ENCODE measurements at regions not wholly inside any gene's neighbourhood (a gene's known extent, or its start where the extent isn't known, plus 50 kb on each side); places are given as distances from the start of the nearest gene placed in this dataset.

DNA sequence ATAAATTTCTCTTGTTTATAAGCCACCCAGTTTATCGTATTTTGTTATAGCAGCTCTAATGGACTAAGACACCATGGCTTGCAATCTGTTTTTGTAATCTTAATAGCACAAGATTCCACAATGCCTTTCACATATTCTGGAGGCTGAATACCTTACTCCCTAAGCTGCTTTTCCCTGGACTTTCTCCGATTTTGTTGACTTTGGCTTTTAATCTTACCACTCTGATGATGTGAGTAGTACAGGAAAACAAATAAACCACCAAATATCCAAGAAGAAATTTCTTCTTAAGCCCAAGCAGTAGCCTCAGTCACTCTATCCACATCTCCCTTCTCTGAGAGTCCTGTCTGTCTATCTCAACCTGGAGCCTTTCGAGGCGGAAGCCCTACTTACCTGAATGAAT, 838.6 kb downstream of the LTN1 start:
- H3K36me3 ChIP-seq (ENCODE audit: control insufficient read depth, insufficient read depth, low read length), result no peaks in the 10 kb centered on the region
- BruUV-seq (replicated peaks), result no TSS peak
- H3K27me3 ChIP-seq (ENCODE audit: control insufficient read depth, insufficient read depth, low read length), result no peaks in the 10 kb centered on the region
- H3K4me3 ChIP-seq (ENCODE audit: low read depth in 2 of 2, low read length in 2 of 2), result no peak overlapping the region
- no peak overlapping the region for H3K27ac ChIP-seq (ENCODE audit: low read length)
- ATAC-seq (no peak), DNase-seq (ENCODE audit: low read depth, low spot score) (no peak)
- ChIA-PET POLR2A (no interaction called here), CTCF (no interaction called here)
- H3K9me3 ChIP-seq (ENCODE audit: control insufficient read depth, insufficient read depth, low read depth, low read length), result no peaks in the 10 kb centered on the region
- TF ChIP-seq, protein P1, sequence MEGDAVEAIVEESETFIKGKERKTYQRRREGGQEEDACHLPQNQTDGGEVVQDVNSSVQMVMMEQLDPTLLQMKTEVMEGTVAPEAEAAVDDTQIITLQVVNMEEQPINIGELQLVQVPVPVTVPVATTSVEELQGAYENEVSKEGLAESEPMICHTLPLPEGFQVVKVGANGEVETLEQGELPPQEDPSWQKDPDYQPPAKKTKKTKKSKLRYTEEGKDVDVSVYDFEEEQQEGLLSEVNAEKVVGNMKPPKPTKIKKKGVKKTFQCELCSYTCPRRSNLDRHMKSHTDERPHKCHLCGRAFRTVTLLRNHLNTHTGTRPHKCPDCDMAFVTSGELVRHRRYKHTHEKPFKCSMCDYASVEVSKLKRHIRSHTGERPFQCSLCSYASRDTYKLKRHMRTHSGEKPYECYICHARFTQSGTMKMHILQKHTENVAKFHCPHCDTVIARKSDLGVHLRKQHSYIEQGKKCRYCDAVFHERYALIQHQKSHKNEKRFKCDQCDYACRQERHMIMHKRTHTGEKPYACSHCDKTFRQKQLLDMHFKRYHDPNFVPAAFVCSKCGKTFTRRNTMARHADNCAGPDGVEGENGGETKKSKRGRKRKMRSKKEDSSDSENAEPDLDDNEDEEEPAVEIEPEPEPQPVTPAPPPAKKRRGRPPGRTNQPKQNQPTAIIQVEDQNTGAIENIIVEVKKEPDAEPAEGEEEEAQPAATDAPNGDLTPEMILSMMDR (IDR thresholded peaks at IDR 0.05), result no peak
- TF ChIP-seq SIN3A (IDR thresholded peaks at IDR 0.05; ENCODE audit: borderline replicate concordance, insufficient read depth, low read depth, low read length) (no peak), TCF7L2 (IDR thresholded peaks at IDR 0.05; ENCODE audit: low read depth, low read length) (no peak), POLR2AphosphoS5 (IDR thresholded peaks at IDR 0.05; ENCODE audit: low read depth, low read length) (no peak)
- TF ChIP-seq, protein P2, sequence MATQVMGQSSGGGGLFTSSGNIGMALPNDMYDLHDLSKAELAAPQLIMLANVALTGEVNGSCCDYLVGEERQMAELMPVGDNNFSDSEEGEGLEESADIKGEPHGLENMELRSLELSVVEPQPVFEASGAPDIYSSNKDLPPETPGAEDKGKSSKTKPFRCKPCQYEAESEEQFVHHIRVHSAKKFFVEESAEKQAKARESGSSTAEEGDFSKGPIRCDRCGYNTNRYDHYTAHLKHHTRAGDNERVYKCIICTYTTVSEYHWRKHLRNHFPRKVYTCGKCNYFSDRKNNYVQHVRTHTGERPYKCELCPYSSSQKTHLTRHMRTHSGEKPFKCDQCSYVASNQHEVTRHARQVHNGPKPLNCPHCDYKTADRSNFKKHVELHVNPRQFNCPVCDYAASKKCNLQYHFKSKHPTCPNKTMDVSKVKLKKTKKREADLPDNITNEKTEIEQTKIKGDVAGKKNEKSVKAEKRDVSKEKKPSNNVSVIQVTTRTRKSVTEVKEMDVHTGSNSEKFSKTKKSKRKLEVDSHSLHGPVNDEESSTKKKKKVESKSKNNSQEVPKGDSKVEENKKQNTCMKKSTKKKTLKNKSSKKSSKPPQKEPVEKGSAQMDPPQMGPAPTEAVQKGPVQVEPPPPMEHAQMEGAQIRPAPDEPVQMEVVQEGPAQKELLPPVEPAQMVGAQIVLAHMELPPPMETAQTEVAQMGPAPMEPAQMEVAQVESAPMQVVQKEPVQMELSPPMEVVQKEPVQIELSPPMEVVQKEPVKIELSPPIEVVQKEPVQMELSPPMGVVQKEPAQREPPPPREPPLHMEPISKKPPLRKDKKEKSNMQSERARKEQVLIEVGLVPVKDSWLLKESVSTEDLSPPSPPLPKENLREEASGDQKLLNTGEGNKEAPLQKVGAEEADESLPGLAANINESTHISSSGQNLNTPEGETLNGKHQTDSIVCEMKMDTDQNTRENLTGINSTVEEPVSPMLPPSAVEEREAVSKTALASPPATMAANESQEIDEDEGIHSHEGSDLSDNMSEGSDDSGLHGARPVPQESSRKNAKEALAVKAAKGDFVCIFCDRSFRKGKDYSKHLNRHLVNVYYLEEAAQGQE (IDR thresholded peaks at IDR 0.05; ENCODE audit: insufficient read depth in 1 of 2, low read depth in 2 of 2, low read length in 1 of 2), result no peak
- in situ Hi-C loops (cut with HindIII; ENCODE audit: low pct_unique_long_range_greater_than_20kb, low sequenced_read_pairs), result no loop called here
- intact Hi-C loops (cut with micrococcal nuclease; ENCODE audit: unreplicated experiment), result no loop called here
- no peaks in the 10 kb centered on the region for H3K4me1 ChIP-seq (ENCODE audit: control insufficient read depth, insufficient read depth, low read length)

GRCh38 chr21:28152732-28153131, 839.9 kb downstream of the LTN1 start:
- no TSS peak for BruUV-seq (replicated peaks)
- ChIA-PET POLR2A (no interaction called here), CTCF (no interaction called here)
- TF ChIP-seq SIN3A (IDR thresholded peaks at IDR 0.05; ENCODE audit: borderline replicate concordance, insufficient read depth, low read depth, low read length) (no peak), POLR2AphosphoS5 (IDR thresholded peaks at IDR 0.05; ENCODE audit: low read depth, low read length) (no peak), TCF7L2 (IDR thresholded peaks at IDR 0.05; ENCODE audit: low read depth, low read length) (no peak)
- TF ChIP-seq, protein P1 (IDR thresholded peaks at IDR 0.05), result no peak
- TF ChIP-seq, protein P2 (IDR thresholded peaks at IDR 0.05; ENCODE audit: insufficient read depth in 1 of 2, low read depth in 2 of 2, low read length in 1 of 2), result no peak
- no peaks in the 10 kb centered on the region for H3K4me1 ChIP-seq (ENCODE audit: control insufficient read depth, insufficient read depth, low read length)
- intact Hi-C loops (cut with micrococcal nuclease; ENCODE audit: unreplicated experiment) (no loop called here), in situ Hi-C loops (cut with HindIII; ENCODE audit: low pct_unique_long_range_greater_than_20kb, low sequenced_read_pairs) (no loop called here)
- H3K4me3 ChIP-seq (ENCODE audit: low read depth in 2 of 2, low read length in 2 of 2), result no peak overlapping the region
- H3K27me3 ChIP-seq (ENCODE audit: control insufficient read depth, insufficient read depth, low read length), result no peaks in the 10 kb centered on the region
- H3K9me3 ChIP-seq (ENCODE audit: control insufficient read depth, insufficient read depth, low read depth, low read length), result no peaks in the 10 kb centered on the region
- ATAC-seq (no peak), DNase-seq (ENCODE audit: low read depth, low spot score) (no peak)
- H3K27ac ChIP-seq (ENCODE audit: low read length), result no peak overlapping the region
- H3K36me3 ChIP-seq (ENCODE audit: control insufficient read depth, insufficient read depth, low read length), result no peaks in the 10 kb centered on the region
